Nucleus accumbens (tissue), 56 donors: ENCODE measurements at regions not wholly inside any gene's neighbourhood (a gene's known extent, or its start where the extent isn't known, plus 50 kb on each side); places are given as distances from the start of the nearest gene placed in this dataset.
"Not testable (repeated sequence)": the region's sequence is repeated elsewhere in the genome, so short reads cannot be mapped to it uniquely, and the experiment has no call there.

Experiments used
- DNase-seq, 56 donors: peaks; one replicate each; lab custom pipeline; 2025; lab: John Stamatoyannopoulos, UW

GRCh38 chr4:60696062-60696461 lies 504.1 kb upstream of the ADGRL3 start:
- not testable (repeated sequence) for DNase-seq

- DNase-seq: no peak
Measured at GRCh38 chr4:60709061-60709460, 491.1 kb upstream of the ADGRL3 start.

GRCh38 chr4:60718874-60719273 lies 481.3 kb upstream of the ADGRL3 start:
- no peak for DNase-seq

- DNase-seq: no peak
Measured at GRCh38 chr4:60721685-60722084, 478.4 kb upstream of the ADGRL3 start.

- no peak for DNase-seq
Measured at GRCh38 chr4:60723796-60724195, 476.3 kb upstream of the ADGRL3 start.

- no peak for DNase-seq
Measured at GRCh38 chr4:60724623-60725022, 475.5 kb upstream of the ADGRL3 start.

GRCh38 chr4:60726779-60727178 lies 473.3 kb upstream of the ADGRL3 start:
- DNase-seq: no peak

- DNase-seq: no peak
Measured at GRCh38 chr4:60729194-60729593, 470.9 kb upstream of the ADGRL3 start.

GRCh38 chr4:60729764-60730163 lies 470.4 kb upstream of the ADGRL3 start:
- DNase-seq: not testable (repeated sequence)

- DNase-seq: no peak
Measured at GRCh38 chr4:60737858-60738257, 462.3 kb upstream of the ADGRL3 start.

- no peak for DNase-seq
Measured at GRCh38 chr4:60743654-60744053, 456.5 kb upstream of the ADGRL3 start.

- DNase-seq: no peak
Measured at GRCh38 chr4:60744767-60745166, 455.4 kb upstream of the ADGRL3 start.

- DNase-seq: no peak
Measured at GRCh38 chr4:60745800-60746571, 454.1 kb upstream of the ADGRL3 start.

GRCh38 chr4:60750962-60751361 lies 449.2 kb upstream of the ADGRL3 start:
- DNase-seq: no peak

GRCh38 chr4:60757986-60758680 lies 442.0 kb upstream of the ADGRL3 start:
- DNase-seq: no peak

GRCh38 chr4:60759518-60760245 lies 440.4 kb upstream of the ADGRL3 start:
- DNase-seq: no peak

GRCh38 chr4:60780874-60781273 lies 419.3 kb upstream of the ADGRL3 start:
- DNase-seq: no peak

GRCh38 chr4:60790608-60791007 lies 409.5 kb upstream of the ADGRL3 start:
- DNase-seq: no peak

- DNase-seq: no peak
Measured at GRCh38 chr4:60794372-60794771, 405.8 kb upstream of the ADGRL3 start.

GRCh38 chr4:60799214-60799613 lies 400.9 kb upstream of the ADGRL3 start:
- no peak for DNase-seq

GRCh38 chr4:60800701-60801100 lies 399.4 kb upstream of the ADGRL3 start:
- no peak for DNase-seq
